Stimulated activated CD8-positive, alpha-beta memory T cell treated with anti-CD3 and anti-CD28 coated beads, Interleukin-15, amount 100 ng/mL, for 24 hours (primary cell): ENCODE measurements at regions not wholly inside any gene's neighbourhood (a gene's known extent, or its start where the extent isn't known, plus 50 kb on each side); places are given as distances from the start of the nearest gene placed in this dataset.
"Not testable (repeated sequence)": the region's sequence is repeated elsewhere in the genome, so short reads cannot be mapped to it uniquely, and the experiment has no call there.

ENCODE experiments used
- DNase-seq: peaks from one replicate; pipeline ENCODE4 v3.0.0-alpha.2; 2020; ENCODE audit warnings: low read depth

DNA sequence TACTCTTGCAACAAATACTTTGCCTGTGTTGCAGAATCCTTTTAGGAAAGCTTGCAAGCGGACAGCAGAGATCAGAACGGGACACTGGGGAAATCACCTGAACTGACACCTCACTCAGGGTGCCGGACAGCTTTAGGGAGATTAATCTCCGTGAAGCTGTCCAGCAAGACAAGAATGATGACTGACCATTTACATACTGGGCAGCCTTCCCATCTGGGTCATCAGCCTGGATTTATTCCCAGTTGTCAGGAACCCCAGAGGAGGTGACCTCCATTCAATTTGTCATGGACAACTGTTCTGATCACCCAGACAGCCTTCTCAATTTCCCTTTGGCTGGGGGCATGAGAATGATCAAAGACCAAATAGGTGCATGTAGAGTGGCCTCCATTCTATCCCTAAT is 93.0 kb upstream of the EGFL6 start:
- no peak for DNase-seq

DNA sequence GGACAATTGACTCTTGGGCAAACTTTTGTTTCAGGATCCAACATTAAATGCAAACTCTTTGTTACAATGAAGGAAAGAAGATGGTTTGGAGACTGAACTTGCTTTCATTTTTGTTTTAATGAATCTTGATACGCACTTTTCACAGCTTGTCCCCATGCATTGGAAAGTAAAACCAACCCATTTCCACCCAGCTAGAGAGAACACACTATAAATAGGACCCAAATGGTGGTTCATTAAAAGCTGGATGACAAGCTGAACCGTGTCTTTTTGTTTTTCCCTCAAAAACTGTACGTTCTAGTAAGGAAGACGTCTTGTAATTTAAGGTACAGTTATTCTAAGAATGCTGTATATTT is 95.3 kb upstream of the EGFL6 start:
- no peak for DNase-seq

DNA sequence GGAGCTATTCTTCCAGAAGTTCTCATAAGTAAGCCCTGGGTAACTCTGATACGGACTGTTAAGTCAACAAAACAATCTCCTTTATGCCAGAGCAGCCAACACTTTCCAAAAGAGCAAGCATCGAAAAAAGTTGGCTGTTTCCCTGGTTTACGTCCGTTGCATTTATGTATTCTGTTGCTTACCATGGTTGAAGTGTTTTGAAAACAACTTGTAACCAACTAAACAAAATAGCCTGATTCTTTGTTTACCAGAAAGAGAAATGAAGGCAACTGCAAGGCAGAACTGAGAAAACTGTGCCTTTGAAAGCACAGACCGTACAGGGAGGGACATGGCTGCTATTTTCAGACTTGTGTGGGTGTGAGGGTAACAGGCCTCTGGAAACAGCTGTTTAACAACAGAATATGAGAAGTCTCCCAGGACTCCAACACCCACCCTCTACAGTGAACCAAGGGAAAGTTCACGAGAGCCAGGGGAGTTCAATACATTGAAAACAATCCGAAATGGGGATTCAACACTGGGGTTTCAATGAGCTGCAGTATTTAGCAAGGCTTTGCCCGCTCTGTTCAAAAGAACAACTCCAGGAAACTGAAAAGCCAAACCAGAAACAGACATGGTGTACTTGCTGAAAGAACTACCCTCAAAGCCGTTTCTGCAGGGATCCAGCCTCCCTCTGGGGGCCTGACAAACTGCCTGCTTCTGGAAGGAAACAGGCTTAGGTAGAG is 95.8 kb upstream of the EGFL6 start:
- DNase-seq, result no peak

DNA sequence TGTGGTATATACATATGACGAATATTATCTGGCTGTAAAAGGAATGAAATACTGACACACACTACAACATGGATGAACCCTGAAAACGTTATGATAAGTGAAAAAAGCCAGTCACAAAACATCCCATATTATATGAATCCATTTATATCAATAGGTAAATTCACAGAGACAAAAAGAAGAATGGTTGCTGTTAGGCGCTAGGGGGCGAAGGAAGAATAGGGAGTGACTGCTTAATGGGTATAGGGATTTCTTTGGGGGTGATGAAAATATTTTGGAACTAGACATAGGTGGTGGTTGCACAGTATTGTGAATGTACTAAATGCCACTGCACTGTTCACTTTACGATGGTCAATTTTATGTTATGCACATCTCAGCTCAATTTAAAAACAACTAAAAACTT is 96.4 kb upstream of the EGFL6 start:
- DNase-seq, result no peak

DNA sequence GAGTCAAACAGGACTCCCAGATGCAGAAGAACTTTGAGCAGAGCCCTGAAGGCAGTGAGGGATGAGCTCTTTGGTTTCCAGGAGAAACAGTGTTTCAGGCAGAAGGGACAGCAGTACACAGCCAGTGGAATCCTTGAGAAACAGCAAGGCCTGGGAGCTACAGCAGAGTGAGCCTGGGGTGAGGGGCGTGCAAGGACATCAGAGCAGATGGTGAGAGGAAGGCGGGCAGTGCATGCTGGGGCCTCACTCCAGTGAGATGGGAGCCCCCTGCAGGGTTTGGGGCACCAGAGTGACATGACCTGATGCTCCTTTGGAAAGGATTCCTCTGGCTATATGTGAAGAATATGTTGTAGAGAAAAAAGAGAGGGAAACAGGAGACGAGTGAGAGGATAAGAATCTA is 98.1 kb upstream of the EGFL6 start:
- DNase-seq, result no peak

DNA sequence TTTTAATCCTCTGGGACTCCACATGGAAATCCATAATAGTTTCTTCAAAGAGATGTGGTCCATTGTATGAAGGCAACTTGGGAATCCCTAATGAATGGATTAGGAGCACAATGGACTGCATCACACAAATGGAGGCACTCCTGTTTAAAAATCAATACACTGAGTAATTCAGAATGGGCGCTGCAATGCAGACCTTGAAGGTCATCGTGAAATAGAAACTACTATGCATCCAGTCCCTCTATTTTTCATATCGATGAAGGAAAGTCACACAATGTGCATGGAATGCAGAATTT is 98.8 kb upstream of the EGFL6 start:
- no peak for DNase-seq

DNA sequence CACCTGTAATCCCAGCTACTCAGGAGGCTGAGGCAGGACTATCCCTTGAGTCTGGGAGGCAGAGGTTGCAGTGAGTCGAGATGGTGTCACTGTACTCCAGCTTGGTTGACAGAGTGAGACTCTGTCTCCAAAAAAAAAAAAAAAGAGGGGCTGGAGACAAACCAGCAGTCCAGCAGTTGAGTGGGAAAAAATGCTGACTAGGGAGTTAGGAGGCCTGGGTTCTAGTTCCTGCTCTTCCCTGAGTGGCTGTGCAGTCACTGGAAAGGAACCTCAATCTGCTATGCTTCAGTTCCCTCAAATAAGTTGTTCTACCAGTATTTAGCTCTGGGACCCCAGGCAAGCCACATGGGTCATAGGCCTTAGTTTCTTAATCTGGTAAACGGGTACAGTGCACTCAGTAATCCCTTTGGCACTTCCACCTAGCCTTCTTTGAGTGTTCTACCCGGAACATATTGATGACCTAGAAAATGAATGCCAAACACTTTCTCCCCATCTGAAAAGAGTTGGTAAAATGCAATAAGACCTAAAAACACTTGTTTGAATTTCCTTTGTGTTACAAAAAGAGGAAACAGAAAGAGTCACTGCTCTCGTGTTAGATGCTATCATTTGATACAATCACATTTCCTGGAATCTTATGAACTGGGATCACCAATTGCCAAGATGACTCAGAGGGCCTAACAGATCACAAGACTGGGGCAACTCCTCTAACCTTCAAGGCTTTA is 99.3 kb upstream of the EGFL6 start:
- no peak for DNase-seq

DNA sequence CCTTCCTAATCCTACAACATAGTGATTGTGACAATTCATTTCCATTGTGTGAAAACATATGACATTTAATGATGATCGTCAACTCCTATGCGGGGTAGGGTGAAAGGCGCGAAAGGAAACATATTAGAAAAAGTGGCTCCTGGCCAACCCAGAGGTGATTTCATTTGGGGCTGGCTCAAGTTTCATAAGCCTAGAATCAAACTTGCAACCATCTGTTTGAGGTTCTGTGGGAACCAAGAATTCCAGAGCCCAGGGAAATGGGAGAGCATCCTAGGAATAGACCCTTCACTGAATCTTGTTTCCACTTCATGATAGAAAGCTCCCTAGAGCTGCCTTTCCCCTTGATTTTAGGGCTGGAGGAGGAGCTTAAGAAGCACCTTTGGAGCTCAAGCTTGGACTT is 101.3 kb upstream of the EGFL6 start:
- DNase-seq, result no peak

DNA sequence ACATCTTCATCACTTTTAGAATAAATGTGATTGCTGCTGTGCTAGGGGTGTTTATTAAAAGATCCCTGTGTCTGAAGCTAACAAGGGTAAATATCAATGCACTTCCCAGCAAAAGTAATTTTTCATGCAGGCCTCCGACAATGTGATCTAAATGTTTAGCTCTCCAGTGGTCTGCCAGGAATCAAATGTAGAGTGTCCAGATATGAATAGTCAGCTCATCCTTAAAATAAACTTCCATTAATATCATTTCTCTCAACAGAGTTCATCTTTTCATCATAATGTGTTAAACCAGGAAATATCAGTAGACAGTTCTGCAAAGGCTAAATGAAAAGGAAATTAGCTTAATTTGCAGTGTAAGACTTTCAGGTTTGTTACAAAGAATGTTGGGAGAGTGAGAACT is 102.2 kb upstream of the EGFL6 start:
- no peak for DNase-seq

DNA sequence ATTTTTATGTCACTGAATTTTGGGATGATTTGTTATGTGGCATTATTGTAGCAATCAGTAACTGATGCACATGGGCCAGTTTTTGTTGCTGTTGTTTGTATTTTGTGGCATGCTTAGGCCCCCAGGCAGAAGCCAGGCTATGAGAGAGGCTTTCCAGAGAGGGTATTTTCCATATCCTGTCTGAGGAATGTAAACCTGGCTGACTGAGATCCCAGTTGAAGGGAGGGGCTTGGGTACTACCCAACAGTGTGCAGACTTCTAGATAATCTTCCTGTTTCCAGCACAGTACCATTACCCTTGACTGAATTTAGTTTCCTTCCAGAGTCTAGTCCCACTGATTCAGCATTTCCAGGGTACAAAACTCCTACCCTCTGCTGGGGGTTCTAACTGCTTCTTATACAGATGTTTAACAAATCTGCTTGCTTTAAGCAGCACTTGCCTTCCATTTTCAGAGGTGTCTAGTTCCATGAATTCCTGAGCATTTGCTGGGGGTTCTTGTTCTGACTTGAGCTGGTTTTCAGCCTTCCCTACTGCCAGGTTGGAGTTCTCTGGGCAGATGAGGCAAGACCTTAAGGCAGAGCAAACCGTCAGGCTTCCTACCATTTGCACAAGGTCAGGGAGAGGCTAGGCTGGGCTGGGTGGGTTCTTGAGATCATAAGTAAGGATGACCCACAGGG is 104.7 kb upstream of the EGFL6 start:
- DNase-seq, result no peak

DNA sequence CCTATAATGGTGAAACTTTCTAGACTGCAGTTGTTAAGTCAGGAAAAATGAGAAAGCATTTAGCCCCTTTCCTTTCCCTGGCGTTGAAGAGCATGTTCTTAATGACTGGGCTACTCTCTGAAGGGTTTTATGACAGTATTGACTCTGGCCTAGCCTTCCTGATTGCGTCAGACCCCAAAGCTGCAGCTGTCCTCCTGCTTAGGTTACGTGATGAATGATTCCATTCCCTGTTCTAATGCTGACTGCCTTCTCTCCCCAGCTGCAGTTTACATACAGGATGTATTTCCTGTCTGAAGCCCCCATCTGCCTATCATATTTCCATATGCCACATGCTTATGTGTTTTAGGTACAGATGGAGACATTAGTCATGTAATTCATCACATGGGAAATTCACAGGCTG is 105.8 kb upstream of the EGFL6 start:
- DNase-seq, result no peak

DNA sequence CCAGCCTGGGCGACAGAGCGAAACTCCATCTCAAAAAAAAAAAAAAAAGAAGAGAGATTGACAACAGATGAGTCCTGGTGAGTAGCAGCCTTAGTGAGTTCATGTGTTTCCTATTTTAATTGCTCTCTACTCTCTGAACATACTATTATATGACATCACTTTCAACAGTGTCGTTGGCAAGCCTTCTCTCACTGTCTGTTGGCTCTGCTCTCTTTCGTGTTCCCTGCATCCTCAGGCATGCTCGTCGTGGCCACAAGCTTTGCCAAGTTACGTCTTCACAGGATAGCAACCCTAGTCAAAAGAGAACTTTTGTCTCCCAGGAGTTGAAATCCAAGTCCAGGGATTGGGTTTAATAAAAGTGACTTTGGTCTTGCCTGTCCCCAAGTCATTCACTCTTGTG is 117.1 kb upstream of the EGFL6 start:
- DNase-seq, result no peak

DNA sequence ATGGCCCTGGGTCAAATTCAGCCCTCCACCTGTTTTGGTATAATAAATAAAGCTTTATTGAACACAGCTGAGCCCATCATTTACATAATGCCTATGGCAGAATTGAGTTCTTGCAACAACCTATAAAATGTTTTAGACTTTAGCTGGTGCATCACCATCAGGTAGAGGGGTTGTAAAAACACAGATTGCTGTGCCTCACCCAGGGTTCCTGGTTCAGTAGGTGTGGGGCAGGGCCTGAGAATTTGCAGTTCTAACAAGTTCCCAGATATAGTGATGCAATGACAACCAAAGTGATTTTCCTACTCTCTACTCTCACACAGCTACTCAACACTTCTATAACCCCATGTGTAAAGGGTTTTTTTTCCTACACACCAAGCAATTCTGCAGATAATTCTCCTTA is 120.0 kb upstream of the EGFL6 start:
- DNase-seq, result no peak

DNA sequence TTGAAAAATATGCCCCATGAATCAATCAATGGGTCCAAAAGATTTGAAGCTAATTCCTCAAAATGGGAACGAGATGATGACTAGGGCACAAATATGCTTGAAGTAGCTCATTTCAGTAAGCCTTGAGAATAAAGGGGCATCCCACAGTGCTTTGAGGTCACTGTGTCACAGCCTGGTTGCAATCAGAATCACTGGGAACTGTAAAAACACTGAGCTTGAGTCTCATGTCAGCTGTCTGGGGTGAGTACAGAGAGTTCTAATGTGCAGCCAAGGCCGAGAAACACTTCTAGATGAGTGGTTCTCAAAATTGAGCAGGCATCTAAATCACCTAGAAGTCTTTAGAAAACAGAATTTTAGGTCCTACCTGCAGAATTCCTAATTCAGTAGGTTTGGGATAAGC is 120.5 kb upstream of the EGFL6 start:
- DNase-seq, result no peak

DNA sequence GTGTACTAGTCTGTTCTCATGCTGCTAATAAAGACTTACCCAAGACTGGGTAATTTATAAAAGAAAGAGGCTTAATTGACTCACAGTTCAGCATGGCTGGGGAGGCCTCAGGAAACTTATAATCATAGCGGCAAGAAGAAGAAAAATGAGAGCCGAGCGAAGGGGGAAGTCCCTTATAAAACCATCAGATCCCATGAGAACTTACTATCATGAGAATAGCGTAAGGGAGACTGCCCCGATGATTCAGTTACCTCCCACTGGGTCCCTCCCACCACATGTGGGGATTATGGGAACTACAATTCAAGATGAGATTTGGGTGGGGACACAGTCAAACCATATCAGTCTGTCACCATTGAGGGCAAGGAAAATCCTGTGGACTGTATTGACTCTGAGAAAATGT is 121.8 kb upstream of the ATXN3L start:
- not testable (repeated sequence) for DNase-seq

DNA sequence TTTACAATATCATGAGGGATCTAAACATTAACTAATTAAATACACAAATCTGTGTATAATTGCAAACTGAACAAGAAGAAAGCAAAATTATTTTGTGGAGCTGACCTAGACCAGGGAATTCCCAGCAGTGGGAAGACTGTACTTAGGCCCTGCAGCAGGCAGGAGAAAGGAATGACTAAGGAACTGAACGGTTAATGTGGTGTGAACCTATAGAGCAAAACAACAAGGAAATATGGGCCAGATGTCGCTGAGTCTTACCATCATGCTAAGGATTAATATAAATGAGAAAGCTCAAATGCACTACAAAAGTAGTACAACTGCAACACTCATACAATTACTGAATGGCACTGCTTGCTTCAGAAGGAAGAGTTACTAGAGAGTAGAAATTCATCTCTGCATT is 120.3 kb upstream of the ATXN3L start:
- no peak for DNase-seq

DNA sequence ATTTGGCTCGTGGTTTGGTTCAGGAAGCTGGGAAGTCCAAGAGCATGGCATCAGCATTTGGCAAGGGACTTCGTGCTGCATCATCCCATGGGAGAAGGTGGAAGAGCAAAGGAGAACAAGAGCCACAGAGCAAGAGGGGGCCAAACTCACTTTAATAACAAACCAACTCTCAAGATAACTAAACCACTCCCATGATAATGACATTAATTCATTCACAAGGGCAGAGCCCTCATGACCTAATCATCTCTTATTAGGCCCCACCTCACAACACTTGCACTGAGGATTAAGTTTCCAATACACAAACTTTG is 113.4 kb upstream of the ATXN3L start:
- no peak for DNase-seq

DNA sequence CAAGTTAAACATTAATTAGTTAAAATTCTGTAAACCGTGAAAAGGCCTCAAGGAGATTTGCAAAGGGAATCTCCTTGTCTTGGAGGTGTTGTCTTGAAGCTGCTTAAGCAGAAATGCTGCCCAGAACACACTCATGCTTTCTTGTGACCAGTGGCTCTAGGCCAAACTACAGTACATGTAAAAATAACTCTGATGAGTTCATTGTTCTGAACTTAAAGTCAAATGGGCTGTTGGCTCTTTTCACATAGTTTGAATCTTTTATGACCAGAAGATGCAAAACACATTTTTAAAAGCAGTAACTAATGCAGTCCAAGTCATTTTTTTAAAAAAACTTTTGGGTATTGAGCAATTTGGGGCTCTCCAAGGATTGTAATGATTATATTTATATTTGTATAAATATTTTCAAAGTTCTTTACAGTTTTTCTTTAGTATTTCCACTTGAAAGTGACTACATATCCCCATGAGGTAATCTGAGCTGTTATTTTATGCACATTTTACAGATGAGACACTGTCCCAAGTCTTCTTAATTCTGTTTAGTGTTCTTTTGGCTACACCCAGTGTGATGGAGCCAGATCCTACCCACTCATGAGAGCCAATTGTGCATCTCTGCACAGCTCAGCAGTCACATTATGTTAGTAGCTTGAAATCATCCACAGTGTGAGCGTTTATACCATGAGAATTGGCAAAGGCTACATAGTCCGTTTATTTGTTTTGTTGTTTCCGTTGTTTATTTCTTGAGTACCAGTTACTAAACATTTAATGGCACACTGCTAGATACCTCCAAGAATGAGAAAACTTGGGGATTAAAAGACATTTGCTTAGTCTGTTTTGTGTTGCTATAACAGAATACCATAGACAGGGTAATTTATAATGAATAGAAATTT is 112.8 kb upstream of the ATXN3L start:
- DNase-seq, result no peak

DNA sequence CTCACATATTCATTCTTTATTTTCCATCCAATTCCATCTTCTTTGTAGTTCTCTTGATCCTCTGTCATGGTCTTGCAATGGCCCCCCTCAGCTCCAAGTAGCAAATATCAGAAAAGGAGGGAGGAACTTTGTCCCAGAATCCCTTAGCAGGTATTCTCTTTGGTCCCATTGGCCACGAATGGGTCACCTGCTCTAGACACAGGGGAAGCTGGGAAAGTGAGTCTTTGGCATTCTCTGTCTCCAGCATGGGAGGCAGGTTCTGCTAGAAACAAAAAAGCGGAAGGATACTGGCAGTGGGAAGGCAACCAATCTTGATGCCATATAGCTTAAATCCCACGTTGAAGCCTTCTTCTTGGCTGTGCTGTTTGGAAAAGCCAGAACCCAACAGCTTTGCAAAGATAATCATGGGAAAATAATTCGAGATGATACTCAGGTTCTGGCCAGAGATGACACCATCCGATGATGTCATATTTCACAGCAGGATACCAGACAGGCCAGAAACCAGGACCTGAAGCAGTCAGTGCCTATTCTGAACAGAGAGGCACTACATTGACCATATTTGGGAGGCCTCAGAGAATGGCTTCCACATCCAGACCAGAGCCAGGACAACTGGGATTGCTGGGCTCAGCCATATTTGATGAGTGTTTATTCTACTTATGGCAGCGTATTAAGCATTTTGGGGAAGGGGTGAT is 110.4 kb upstream of the ATXN3L start:
- no peak for DNase-seq

DNA sequence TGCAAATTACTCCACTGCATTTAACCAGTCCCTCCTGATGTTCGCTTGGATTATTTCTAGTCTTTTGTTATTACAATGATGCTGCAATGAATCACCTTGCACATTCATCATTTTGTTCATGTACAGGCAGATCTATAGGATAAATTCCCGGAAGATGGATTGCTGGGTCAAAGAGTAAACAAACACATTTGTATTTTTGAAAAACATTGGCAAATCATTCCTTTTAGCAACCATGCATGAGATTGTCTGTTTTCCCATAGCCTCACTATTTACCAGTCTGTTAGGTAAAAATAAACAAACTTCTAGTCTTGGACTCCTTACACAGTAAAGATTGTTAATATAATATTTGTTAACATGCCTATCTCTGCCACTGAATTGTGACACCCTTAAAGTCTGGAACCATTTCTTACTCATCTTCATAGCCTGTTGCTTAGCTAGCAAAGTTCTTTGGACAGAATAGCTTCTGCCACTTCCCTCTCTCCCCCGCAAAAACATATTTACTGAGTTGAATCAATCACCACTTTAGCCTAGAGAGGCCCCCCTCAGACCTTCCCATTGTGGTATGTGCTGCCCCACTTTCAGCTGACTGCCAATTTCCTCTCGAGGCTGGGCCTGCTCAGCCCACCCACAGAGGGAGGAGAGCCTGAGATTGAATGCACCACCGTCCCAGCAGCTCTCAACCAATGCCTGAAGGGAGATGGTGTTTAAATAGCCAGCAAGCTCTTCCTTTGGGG is 108.4 kb upstream of the ATXN3L start:
- no peak for DNase-seq

DNA sequence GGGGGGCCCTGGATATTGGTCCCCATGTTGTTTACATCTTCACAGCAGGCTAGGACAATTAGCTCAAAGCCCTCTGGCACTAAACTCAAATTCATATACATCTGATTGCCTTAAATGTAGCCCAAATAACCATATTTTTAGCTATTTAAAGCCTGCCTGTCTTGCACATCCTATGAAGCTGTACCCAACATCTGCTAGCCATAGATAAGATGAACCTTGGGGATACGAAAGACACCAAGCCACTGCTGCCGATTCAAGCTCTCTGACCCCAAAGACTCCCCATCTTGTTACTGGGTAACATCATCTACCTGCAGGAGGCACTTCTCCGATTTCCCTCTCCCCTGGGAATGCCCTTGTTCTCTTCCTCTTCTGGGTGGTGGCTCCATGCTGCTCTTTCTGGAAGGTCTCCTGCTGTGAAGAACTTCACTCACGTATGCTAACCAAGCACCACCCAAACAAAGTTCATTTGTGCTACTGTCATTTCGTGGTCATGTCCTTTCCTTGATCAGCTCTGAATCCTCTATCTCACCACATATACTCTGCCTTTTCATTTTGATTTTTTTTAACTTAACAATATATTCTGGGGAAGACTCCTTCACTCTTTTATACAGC is 107.7 kb upstream of the ATXN3L start:
- DNase-seq, result no peak
